Ascending aorta (tissue), 2 donors: ENCODE measurements at regions not wholly inside any gene's neighbourhood (a gene's known extent, or its start where the extent isn't known, plus 50 kb on each side); places are given as distances from the start of the nearest gene placed in this dataset.

Experiments used
- DNase-seq, 2 donors: peaks; one replicate each; pipeline ENCODE4 v3.0.0-alpha.2; 2019; ENCODE audit warnings: low spot score in 2 of 2
- H3K27ac ChIP-seq, 2 donors: fragments of 200-600 bp; sonication (generic); one replicate each; pipeline ENCODE4 v1.5.1; 2016 to 2017; ENCODE audit warnings: mild to moderate bottlenecking in 1 of 2
- H3K27me3 ChIP-seq: fragments of 200-600 bp; sonication (generic); one replicate; pipeline ENCODE4 v1.5.1; 2017
- H3K36me3 ChIP-seq, 2 donors: fragments of 200-600 bp; sonication (generic); one replicate each; pipeline ENCODE4 v1.5.1; 2016
- H3K4me1 ChIP-seq, 2 donors: fragments of 200-600 bp; sonication (generic); one replicate each; pipeline ENCODE4 v1.5.1; 2016 to 2017; ENCODE audit warnings: mild to moderate bottlenecking in 1 of 2
- H3K4me3 ChIP-seq, 2 donors: fragments of 200-600 bp; sonication (generic); one replicate each; pipeline ENCODE4 v1.5.1; 2016 to 2017; ENCODE audit warnings: mild to moderate bottlenecking in 1 of 2
- H3K9me3 ChIP-seq, 2 donors: fragments of 200-600 bp; sonication (generic); one replicate each; pipeline ENCODE4 v1.5.1; 2016
- intact Hi-C: fragments of 100-400 bp; cut with DNase I; formaldehyde crosslinking; loops from one replicate; pipeline ENCODE4 v1.15.1; 2023
- TF ChIP-seq, protein P1 (sequence below), 3 experiments: fragments of 200-600 bp in 2 of 3; fragments of 450-650 bp in 1 of 3; sonication (generic) in 2 of 3; IDR thresholded peaks; one replicate each; pipeline ENCODE4 v1.5.1; 2016 to 2019; ENCODE audit warnings: antibody characterized with exemption in 3 of 3, mild to moderate bottlenecking in 1 of 3, moderate library complexity in 1 of 3

DNA sequence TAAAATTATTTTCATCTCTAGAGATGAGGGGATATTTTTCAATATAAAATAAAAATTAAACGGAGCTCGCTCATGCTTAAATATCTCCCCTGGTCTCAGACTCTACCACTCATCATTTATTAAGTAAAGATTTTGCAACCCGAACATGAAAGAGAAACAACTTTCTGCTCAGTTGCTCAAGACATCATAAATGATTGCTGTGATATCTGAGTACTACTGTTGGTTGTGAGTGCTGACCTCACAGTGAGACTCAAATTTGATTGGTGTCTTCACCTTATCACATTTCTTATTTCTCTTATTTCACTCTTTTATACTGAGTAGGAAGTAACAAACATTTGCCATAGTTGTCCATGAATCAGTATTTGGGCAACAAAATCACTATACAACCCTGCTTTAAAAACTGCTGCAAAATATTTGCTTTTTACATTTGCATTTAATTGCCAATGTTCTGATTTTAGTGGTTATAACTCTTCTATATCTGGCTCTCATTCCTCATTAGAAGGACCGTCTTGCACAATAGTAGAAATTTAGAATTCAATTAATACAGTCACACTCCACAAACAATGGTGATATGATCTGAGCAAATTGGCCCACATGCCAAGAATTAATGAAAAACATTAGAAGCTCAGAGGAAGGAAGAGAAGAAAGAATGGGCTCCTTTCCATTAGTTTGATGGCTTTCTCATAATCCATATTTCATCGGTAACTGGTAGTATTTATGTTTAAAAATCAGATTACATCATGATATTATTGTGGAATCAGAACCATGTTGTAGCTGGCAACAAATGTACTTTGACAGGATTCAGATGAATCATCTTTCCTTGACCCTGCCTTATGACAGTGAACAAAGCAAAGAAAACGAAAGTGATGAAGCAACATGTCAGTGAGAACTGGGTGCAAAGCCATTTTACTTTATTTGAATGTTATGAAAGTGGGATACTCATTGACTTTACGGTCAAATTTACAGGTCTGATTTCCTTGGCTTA, 973.6 kb upstream of the TENM4 start:
- DNase-seq: no peak
- Histone ChIP-seq H3K4me1 (no peaks in the 10 kb centered on the region), H3K36me3 (no peaks in the 10 kb centered on the region), H3K4me3 (no peak overlapping the region), H3K27me3 (no peaks in the 10 kb centered on the region), H3K27ac (no peak overlapping the region), H3K9me3 (peaks cover 0 to 2% of the 10 kb centered on the region in 2 donors)
- TF ChIP-seq, protein P1, sequence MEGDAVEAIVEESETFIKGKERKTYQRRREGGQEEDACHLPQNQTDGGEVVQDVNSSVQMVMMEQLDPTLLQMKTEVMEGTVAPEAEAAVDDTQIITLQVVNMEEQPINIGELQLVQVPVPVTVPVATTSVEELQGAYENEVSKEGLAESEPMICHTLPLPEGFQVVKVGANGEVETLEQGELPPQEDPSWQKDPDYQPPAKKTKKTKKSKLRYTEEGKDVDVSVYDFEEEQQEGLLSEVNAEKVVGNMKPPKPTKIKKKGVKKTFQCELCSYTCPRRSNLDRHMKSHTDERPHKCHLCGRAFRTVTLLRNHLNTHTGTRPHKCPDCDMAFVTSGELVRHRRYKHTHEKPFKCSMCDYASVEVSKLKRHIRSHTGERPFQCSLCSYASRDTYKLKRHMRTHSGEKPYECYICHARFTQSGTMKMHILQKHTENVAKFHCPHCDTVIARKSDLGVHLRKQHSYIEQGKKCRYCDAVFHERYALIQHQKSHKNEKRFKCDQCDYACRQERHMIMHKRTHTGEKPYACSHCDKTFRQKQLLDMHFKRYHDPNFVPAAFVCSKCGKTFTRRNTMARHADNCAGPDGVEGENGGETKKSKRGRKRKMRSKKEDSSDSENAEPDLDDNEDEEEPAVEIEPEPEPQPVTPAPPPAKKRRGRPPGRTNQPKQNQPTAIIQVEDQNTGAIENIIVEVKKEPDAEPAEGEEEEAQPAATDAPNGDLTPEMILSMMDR (IDR thresholded peaks at IDR 0.05): no peak
- intact Hi-C loops: no loop called here

DNA sequence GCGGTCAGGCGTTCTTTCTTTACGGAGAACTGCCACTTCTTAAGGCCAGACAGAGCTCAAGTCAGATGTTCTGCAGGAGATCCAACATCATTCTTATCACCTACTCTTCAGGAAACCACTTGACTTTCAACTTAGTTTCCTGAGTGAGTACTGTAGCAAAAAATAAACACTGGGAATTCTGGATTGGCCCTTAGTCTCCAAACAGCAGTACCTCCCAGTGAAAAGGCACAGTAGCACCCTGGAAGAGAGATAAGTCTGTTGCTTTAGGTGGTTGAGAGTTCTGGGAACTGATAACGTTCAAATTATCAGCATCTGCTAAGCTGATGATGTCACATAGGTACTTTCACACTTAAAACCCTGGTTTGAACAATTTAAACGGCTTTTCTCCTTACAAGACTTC, 971.8 kb upstream of the TENM4 start:
- H3K4me3 ChIP-seq: no peak overlapping the region

DNA sequence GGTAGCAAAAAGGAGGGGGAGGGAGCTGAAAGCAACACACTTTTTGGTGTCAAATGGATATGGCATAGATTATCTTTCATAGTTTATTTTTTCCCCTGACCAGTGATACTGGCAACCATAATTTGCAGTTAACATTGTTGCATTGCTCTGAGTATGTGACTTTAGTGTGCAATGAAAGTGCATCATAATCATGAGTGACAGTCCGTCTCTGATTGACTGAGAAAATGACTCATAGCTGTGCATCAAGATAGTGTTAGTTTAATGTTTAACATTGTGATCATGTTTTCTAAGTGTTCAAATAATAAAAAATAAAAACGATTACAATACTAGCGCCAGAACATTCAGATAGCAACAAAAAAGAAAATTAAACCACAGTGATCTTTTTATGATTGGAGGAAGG, 952.4 kb upstream of the TENM4 start:
- H3K36me3 ChIP-seq: no peaks in the 10 kb centered on the region

More for the DNA sequence above, 971.8 kb upstream of the TENM4 start:
- H3K4me1 ChIP-seq: no peaks in the 10 kb centered on the region
- intact Hi-C loops: no loop called here
- TF ChIP-seq, protein P1 (IDR thresholded peaks at IDR 0.05): no peak
- no peak for DNase-seq
- no peaks in the 10 kb centered on the region for H3K27me3 ChIP-seq
- peaks cover 0 to 2% of the 10 kb centered on the region in 2 donors for H3K9me3 ChIP-seq
- H3K36me3 ChIP-seq: no peaks in the 10 kb centered on the region
- no peak overlapping the region for H3K27ac ChIP-seq

DNA sequence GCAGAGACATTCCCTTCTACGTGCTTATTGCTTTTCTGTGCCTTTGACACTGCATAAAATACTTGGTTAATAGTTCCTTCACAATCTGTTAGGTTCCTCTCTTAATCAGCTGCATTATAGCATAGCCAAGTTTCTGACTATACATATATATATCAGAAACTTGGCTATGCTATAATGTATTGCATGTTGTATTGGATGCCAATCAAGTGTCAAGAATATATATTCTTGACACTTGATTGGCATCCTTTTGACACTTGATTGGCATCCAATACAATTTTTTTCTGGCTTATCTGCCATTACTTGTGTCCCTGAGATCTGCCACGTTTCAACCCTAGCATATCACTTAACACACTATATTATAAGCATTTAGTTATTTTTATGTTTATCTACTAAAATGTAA, 949.7 kb upstream of the TENM4 start:
- TF ChIP-seq, protein P1 (IDR thresholded peaks at IDR 0.05): no peak
- no peak overlapping the region for H3K4me3 ChIP-seq
- H3K9me3 ChIP-seq: no peaks in the 10 kb centered on the region
- DNase-seq: no peak
- no peaks in the 10 kb centered on the region for H3K27me3 ChIP-seq
- intact Hi-C loops: no loop called here
- no peaks in the 10 kb centered on the region for H3K4me1 ChIP-seq
- no peaks in the 10 kb centered on the region for H3K36me3 ChIP-seq
- H3K27ac ChIP-seq: no peak overlapping the region

More for the DNA sequence above, 952.4 kb upstream of the TENM4 start:
- H3K27me3 ChIP-seq: no peaks in the 10 kb centered on the region
- no peaks in the 10 kb centered on the region for H3K4me1 ChIP-seq
- TF ChIP-seq, protein P1 (IDR thresholded peaks at IDR 0.05): no peak
- intact Hi-C loops: no loop called here
- H3K4me3 ChIP-seq: no peak overlapping the region
- H3K27ac ChIP-seq: no peak overlapping the region
- H3K9me3 ChIP-seq: no peaks in the 10 kb centered on the region
- no peak for DNase-seq

DNA sequence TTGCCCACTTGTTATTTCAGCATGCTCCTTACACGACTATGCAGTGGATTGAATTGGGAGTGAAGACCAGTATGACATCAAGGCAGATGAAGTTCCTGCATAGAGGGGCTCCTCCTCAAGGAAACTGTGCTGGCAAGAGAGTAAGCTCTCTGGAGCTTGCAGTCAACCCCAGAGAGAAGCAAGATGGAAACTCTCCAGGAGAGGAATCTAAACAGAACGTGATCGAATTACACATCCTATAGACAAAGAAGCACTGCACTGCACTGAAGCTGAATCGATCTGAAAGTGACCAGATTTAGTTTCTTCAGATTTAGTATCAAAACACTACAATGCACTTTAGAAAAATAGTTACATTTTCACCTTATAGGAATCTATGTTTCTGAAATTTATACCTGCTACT, 947.7 kb upstream of the TENM4 start:
- TF ChIP-seq, protein P1 (IDR thresholded peaks at IDR 0.05): no peak
- Histone ChIP-seq H3K4me1 (no peaks in the 10 kb centered on the region), H3K27ac (no peak overlapping the region), H3K4me3 (no peak overlapping the region), H3K36me3 (no peaks in the 10 kb centered on the region), H3K27me3 (no peaks in the 10 kb centered on the region), H3K9me3 (no peaks in the 10 kb centered on the region)
- intact Hi-C loops: no loop called here
- DNase-seq: no peak
